GM21717 (cell line): ENCODE measurements at regions not wholly inside any gene's neighbourhood (a gene's known extent, or its start where the extent isn't known, plus 50 kb on each side); places are given as distances from the start of the nearest gene placed in this dataset.
A peak's percentile ranks its signal among the peaks of the same experiment; 100 is the strongest.

Source experiments
- ATAC-seq: cut with Tn5 transposase; IDR thresholded peaks from one replicate; pipeline ENCODE4 v1.9.1; 2021; ENCODE audit warnings: mild to moderate bottlenecking, moderate library complexity; ENCODE audit not compliant: unreplicated experiment

- ATAC-seq: no peak
These were observed 315.4 kb downstream of the RBM26 start for GRCh38 chr13:79090552-79091124.

GRCh38 chr13:79084802-79085424 lies 321.1 kb downstream of the RBM26 start:
- ATAC-seq: no peak

- ATAC-seq: no peak
These were observed 324.1 kb downstream of the RBM26 start for GRCh38 chr13:79081942-79082341.

GRCh38 chr13:79079351-79079839 lies 326.7 kb downstream of the RBM26 start:
- ATAC-seq: no peak

- ATAC-seq: no peak
These were observed 330.4 kb downstream of the RBM26 start for GRCh38 chr13:79075703-79076102.

GRCh38 chr13:79070343-79070974 lies 335.6 kb downstream of the RBM26 start:
- peak; percentile 82 for ATAC-seq

- ATAC-seq: no peak
These were observed 343.8 kb downstream of the RBM26 start for GRCh38 chr13:79062291-79062690.

- no peak for ATAC-seq
These were observed 345.8 kb downstream of the RBM26 start for GRCh38 chr13:79060216-79060615.

GRCh38 chr13:79056706-79057105 lies 349.3 kb downstream of the RBM26 start:
- no peak for ATAC-seq

GRCh38 chr13:79051472-79051871 lies 354.6 kb downstream of the RBM26 start:
- ATAC-seq: no peak

- no peak for ATAC-seq
These were observed 361.6 kb downstream of the RBM26 start for GRCh38 chr13:79044415-79044814.

- ATAC-seq: no peak
These were observed 362.8 kb downstream of the RBM26 start for GRCh38 chr13:79043208-79043607.

GRCh38 chr13:79037197-79037596 lies 368.9 kb downstream of the RBM26 start:
- ATAC-seq: no peak

GRCh38 chr13:79034341-79034740 lies 371.7 kb downstream of the RBM26 start:
- no peak for ATAC-seq

- no peak for ATAC-seq
These were observed 371.6 kb upstream of the OBI1 start for GRCh38 chr13:79030513-79030912.

GRCh38 chr13:79018166-79018565 lies 359.2 kb upstream of the OBI1 start:
- no peak for ATAC-seq

GRCh38 chr13:79011179-79011578 lies 352.2 kb upstream of the OBI1 start:
- ATAC-seq: peak; percentile 65

GRCh38 chr13:79003989-79004898 lies 345.3 kb upstream of the OBI1 start:
- no peak for ATAC-seq

- no peak for ATAC-seq
These were observed 340.5 kb upstream of the OBI1 start for GRCh38 chr13:78999494-78999893.

GRCh38 chr13:78998630-78999315 lies 339.8 kb upstream of the OBI1 start:
- ATAC-seq: no peak
